ENCODE measurements at regions not wholly inside any gene's neighbourhood (a gene's known extent, or its start where the extent isn't known, plus 50 kb on each side); places are given as distances from the start of the nearest gene placed in this dataset.

DNA sequence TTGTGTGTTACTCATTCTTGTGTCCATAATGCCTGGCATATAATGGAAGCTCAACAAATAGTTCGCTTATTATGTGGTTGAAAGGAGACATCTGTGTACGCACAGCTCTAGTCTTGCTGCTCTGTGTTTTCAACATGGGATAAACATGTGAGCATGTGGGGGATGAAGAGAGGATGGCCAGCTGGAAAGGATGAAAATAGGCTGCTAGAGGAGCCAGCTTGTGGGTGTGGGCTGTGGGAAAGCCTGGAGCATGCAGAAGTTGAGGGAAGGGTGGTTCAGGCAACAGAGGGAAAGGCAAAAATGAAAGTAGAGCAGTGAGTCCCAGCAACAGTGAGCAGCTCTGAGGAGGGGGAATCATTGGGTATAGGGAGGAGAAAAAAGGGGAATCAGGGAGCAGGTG lies 324.6 kb upstream of the CDH11 start:
- TF ChIP-seq, protein P1, sequence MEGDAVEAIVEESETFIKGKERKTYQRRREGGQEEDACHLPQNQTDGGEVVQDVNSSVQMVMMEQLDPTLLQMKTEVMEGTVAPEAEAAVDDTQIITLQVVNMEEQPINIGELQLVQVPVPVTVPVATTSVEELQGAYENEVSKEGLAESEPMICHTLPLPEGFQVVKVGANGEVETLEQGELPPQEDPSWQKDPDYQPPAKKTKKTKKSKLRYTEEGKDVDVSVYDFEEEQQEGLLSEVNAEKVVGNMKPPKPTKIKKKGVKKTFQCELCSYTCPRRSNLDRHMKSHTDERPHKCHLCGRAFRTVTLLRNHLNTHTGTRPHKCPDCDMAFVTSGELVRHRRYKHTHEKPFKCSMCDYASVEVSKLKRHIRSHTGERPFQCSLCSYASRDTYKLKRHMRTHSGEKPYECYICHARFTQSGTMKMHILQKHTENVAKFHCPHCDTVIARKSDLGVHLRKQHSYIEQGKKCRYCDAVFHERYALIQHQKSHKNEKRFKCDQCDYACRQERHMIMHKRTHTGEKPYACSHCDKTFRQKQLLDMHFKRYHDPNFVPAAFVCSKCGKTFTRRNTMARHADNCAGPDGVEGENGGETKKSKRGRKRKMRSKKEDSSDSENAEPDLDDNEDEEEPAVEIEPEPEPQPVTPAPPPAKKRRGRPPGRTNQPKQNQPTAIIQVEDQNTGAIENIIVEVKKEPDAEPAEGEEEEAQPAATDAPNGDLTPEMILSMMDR (IDR thresholded peaks at IDR 0.05; ENCODE audit: insufficient read depth, low read depth, low read length) = no peak
- TF ChIP-seq EZH2 (IDR thresholded peaks at IDR 0.05; ENCODE audit: insufficient read depth, low read length) = no peak
